ENCODE measurements at regions not wholly inside any gene's neighbourhood (a gene's known extent, or its start where the extent isn't known, plus 50 kb on each side); places are given as distances from the start of the nearest gene placed in this dataset.
"Not testable (repeated sequence)": the region's sequence is repeated elsewhere in the genome, so short reads cannot be mapped to it uniquely, and the experiment has no call there.

DNA sequence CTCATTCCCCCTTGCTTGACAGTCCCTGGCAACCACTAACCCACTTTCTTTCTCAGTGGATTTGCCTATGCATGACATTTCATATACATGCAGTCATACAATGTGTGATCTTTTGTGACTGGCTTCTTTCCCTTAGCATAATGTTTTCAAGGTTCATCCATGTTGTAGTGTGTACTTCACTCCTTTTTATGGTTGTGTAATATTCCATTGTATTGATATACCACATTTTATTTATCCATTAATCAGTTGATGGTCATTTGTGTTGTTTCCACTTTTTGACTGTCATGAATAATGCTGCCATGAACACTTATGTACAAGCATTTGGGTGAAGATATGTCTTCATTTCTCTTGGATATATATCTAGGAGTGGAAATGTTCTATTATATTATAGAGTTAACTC is 127.7 kb upstream of the GRIK3 start:
- DNase-seq (ENCODE audit: low read depth): no peak

DNA sequence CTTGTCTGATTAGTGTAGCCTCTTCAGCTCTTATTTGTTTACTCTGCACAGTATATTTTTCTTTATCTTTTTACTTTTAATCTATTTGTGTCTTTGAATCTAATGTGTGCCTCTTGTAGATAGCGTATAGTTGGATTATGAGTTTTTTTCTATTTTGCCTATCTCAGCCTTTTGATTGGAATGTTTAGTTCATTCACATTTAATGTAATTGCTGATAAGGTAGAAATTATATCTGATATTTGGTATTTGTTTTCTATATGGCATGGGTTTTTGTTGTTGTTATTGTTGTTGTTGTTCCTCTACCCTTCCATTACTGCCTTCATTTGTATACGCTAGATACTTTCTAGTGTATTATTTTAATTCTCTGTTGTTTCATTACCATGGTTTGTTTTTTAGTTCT is 131.7 kb upstream of the GRIK3 start:
- no peak for DNase-seq (ENCODE audit: low read depth)

GRCh38 chr1:37167479-37167878 is 133.2 kb upstream of the GRIK3 start:
- no peak for DNase-seq (ENCODE audit: low read depth)

DNA sequence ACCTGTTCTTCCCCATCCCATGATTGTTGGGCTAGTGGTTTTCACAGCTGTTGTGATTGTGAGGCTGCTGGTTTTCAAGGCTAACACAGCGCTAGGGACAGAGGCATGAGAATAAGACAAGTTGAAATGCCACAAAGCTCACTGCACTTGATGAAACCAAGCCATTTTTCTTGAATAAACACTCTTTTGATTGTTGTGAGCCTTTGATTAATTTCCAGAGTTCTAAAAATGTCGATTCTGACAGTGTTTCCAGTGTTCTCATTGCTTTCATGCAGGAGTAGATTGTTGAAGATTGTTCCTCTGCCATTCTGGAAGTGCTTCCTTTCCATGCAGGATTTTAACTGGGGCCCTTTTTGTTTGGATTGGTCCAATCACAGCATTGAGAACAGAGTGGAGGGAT is 134.9 kb upstream of the GRIK3 start:
- no peak for DNase-seq (ENCODE audit: low read depth)

DNA sequence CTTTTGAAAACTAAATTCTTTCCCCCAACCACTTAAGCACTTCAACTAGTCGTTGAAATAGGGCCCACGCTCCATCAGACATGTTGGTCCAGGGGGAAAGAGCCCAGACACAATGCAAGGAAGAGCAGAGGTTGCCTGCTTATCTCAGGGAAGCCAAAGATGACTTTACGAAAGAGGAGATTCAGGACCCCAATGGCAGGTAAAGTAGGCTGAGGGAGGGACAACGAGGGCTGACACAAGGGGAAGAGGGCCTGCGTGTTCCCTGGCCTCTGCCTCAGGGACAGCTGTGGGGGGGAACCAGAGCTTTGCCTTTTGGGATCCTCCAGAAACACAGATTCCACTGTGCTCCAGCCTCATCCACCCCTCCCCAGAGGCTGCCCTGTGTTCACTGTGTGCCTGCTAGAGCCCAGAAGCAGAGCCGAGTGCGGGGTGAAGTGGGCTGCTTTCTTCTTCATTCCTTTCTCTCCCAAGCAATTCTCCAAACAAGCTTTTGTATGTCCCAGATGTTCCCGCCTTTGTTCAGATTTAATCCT is 135.5 kb upstream of the GRIK3 start:
- no peak for DNase-seq (ENCODE audit: low read depth)

DNA sequence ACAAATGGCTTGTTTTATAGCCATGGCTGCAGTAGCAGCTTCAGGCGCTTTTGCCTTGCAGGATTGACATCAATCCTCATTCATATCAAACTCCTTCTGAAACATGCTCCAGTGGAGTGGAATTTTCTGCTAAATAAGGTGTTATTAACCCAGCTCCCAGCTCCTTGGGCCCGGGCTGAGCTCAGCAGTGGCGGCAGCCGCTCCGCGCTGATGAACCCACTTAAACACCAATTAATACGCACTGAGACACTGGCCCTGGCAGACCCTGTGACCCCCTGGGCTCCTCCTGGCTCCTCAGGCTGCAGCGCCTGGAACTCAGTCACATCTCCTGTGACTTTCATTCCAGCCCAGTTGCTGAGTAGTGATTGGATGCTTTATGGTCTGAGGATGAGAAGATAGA is 137.4 kb upstream of the GRIK3 start:
- DNase-seq (ENCODE audit: low read depth): no peak

GRCh38 chr1:37174341-37174740 is 140.0 kb upstream of the GRIK3 start:
- DNase-seq (ENCODE audit: low read depth): no peak

DNA sequence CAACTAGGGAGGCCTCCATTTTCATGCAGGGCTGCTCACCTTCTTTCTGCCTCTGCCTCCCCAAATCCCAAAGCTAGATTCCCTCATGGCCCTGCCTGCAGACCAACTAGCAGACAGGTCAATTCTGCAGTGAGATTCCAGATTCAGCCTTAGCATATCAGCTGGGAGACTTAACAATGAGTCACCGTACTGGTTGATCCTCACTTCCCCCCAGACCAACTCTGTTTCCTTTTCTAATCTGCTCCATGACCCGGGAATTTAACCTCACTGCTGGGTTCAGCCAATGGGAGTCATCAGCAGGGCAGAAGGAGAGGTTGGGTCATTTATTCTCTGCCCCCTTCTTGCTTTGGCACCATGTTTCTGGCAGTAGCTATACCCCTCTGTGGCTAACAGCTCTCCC is 140.6 kb upstream of the GRIK3 start:
- DNase-seq (ENCODE audit: low read depth): no peak

DNA sequence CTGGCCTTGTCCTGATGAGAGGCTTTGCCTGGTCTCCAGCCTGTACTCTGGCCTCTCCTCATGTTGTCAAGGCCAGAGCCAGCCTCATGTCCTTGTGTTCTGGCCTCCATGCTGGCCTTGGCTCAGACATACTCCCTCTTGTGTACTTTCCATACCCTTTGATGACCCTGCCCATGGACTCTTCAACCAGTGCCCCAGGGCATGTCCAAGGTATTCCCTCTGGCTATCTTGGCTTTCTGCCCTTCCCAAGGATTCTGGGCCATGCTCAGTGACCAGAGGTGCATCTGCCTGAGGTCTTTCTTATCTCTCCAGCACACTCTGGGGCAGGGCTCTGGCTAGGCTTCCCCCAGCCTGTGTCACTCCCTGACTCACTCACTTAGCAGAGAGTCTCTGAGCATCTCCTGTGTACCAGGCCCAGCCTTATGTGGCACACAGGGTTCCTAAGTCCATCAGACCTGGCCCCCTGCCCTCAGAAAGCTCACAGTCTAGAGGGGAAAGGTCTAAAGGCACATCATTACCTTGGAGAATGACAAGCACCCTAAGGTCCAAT is 141.4 kb upstream of the GRIK3 start:
- DNase-seq (ENCODE audit: low read depth): no peak

DNA sequence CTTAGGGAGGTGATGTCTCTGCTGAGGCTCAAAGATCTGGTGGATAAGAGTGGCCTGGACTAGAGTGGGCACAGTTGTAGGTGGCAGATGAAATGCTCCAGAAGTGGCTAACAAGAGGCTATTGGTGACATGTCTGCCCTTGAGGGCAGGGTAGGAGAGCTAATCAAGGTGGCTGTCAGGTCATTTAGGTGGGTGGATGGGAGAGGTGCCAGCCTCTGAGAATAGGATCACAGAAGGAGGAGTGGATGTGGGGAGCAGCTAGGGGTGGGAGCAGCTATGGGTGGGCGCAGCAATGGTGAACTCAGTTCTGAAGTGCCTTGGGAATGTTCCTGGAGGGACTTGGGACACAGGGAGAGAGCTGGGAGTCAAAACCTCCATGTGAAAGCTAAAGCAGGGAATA is 142.0 kb upstream of the GRIK3 start:
- DNase-seq (ENCODE audit: low read depth): no peak

DNA sequence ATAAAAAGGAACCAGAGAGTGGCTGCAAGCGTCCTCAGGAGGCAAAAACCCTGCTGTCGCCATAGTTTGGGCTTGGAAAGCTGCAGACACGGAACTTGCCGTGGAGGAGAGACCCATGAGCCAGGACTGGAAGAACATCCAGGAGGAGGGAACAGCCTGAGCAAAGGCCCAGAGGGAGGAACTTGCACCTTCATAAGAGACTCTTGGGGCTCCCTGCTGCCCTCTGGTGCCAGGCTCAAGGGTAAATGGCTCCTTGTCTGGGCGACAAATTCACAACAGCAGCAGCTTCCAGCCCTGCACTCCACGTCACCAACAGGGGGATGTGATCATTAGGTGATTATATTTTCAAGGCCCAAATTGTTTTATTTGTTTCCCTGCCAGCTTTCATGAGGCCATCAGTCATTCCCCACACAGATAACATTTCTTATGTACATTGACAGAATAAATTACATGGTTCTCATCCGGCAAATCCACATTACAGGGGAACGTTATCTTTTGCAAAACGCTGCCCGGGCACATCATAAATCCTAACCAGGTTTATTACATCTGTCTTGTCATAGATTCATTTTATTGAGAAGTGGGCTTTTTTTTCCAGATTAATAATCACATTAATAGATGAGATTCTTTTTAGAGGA is 143.0 kb upstream of the GRIK3 start:
- peak; percentile 35 for DNase-seq (ENCODE audit: low read depth)

- no peak for DNase-seq (ENCODE audit: low read depth)
These were observed 147.1 kb upstream of the GRIK3 start for GRCh38 chr1:37181425-37181824.

- no peak for DNase-seq (ENCODE audit: low read depth)
These were observed 150.5 kb upstream of the GRIK3 start for GRCh38 chr1:37184789-37185188.

DNA sequence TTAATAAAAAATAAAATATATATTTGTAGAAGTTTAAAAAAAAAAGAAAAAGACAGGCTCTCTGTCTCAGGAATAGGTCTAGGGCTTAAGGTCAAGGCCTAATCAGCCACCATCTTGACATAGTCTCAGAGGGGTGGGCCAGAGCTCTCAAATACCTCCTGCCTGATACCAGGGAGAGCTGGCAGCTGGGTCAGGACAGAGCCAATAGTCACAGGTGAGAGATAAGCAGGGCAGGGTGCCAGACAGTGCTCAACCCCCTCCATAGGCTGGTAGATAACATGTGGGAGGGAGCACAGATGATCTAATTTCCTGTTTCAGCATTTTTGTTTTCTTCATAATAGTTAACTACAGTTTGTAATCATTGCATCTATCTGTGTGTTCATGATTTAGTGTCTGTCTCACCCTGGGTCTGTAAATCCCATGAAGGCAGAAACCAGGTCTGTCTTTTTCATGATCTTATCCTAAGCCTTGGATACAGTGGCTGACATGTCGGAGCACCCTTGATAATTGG is 152.0 kb upstream of the GRIK3 start:
- no peak for DNase-seq (ENCODE audit: low read depth)

GRCh38 chr1:37189111-37189510 is 154.8 kb upstream of the GRIK3 start:
- no peak for DNase-seq (ENCODE audit: low read depth)

GRCh38 chr1:37197411-37197810 is 163.1 kb upstream of the GRIK3 start:
- no peak for DNase-seq (ENCODE audit: low read depth)

- not testable (repeated sequence) for DNase-seq (ENCODE audit: low read depth)
These were observed 180.0 kb upstream of the GRIK3 start for GRCh38 chr1:37214305-37214704.

- DNase-seq (ENCODE audit: low read depth): no peak
These were observed 199.3 kb upstream of the GRIK3 start for GRCh38 chr1:37233606-37234005.

DNA sequence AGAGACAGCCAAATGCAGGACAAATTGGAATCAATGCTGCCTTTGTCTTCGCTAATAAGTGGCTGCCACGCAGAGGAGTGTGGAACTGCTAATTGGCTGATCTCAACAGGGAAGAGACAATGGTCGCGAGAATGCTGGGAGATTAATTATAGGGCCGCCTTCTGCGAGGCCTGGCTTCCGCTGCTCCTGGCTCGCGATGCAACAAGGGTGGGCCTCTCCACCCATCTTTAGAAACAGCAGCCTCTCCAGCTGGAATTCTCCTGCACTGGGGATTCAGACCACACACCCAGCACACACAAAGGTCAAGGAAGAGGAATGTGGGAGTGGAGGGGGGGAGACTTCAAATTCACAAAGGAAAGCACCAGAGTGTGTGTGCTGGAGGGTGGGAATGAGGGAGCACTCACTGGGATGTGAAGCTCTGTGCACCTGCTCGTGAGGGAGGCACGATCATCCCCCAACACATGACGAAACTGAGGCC is 200.7 kb upstream of the GRIK3 start:
- DNase-seq (ENCODE audit: low read depth): no peak

GRCh38 chr1:37237948-37238347 is 203.6 kb upstream of the GRIK3 start:
- no peak for DNase-seq (ENCODE audit: low read depth)

DNA sequence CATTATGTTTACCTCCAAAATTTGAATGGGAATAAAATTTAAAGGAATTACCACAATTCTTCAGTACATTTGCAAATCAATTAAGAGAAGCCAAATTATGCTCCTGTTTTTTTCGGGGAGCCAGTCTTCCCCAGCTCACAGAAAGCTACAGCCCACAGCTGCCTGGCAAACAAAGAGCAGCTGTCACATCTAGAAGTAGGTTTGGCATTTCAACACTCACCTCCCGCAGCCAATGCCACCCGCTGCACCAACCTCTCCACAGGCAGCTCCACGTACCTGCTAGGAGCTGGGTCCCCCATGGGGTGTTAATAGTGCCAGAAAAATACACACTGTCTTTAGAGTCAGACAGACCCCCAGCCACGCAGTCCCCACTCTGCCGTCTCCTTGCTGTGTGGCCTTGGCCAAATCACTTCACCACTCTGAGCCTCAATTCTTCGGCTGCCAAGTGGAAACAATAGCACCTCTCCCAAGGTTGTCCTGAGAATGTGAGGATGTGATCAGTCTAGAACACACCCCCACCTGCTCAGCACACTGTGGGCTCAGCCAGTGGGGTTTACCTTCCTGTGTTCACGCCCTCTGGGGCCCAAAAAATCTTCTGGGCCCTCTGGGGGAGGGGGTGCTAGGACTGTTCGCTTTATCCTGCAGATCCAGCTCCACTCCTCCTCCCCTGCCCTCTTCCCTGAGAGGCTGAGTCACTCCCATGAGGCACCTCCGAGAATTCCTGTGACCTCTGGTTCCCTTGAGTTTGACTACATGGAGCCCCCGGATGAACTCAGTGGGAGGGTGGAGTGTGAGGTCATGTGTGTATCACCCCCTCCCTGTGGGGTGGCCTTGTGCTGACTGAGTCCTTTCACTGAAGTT is 204.3 kb upstream of the GRIK3 start:
- no peak for DNase-seq (ENCODE audit: low read depth)

- DNase-seq (ENCODE audit: low read depth): no peak
These were observed 205.0 kb upstream of the GRIK3 start for GRCh38 chr1:37239225-37239740.

GRCh38 chr1:37240897-37241296 is 206.6 kb upstream of the GRIK3 start:
- DNase-seq (ENCODE audit: low read depth): no peak

All from CMK (cell line).